AG10803 (cell line): ENCODE measurements at regions not wholly inside any gene's neighbourhood (a gene's known extent, or its start where the extent isn't known, plus 50 kb on each side); places are given as distances from the start of the nearest gene placed in this dataset.

ENCODE experiments used
- DNase-seq: peaks from one replicate; pipeline ENCODE4 v3.0.0; 2010; ENCODE audit warnings: low read depth
- H3K4me3 ChIP-seq: 2 replicates; pipeline ENCODE4 v1.5.1; 2011; ENCODE audit warnings: mild to moderate bottlenecking, low read length, control low read depth
- CTCF ChIP-seq: conservative IDR thresholded peaks from 2 replicates; pipeline ENCODE4 v1.5.1; 2011; ENCODE audit warnings: mild to moderate bottlenecking, low read length, control low read depth, inconsistent platforms

GRCh38 chr10:45071043-45071813 lies 70.5 kb downstream of the ZNF22 start:
- DNase-seq: no peak
- H3K4me3 ChIP-seq: no peak overlapping the region
- TF ChIP-seq CTCF: no peak

DNA sequence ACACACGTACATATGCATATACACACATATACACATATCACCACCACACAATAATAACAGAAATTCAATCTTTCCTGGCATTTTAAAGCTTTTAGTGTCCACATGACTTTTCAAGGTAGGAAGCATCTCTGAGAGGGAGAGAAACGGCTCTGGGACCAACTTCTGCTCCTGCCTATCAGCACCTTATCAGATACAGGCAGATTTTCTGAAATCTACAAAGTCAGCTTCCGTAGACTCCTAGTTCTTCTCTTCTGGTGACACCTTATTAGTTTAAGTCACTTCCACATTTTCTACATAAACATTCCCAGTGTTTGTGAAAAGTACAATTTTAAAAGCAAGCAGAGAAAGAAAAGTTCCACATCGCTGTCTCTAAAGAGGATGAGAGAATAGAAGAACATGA lies 74.5 kb downstream of the ZNF22 start:
- no peak overlapping the region for H3K4me3 ChIP-seq
- TF ChIP-seq CTCF: no peak
- no peak for DNase-seq

DNA sequence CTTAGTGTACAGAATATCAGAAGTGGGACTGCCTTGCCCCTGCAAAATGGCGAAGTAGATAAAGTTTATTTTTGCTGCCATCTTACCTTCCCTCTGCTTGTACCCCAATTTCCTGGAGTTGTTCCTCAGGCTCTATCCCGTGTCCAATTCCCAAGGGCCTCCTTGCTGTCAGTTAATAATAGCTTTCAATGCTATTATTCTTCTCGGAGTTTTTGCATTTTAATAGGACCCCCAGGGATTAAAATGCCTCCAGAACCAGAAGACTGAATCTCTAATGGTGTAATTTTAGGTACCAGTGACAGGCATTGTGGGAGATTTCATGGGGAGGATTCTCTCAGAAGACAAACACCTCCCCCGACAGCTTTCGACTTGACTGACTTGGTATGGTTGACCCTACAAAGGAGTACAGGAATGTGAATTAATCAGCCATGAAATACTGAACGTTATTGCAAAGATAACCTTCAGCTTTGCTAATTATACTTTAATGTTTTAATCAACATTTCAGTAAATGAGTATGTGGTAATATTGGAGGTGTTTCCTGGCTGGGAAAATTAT lies 75.2 kb downstream of the ZNF22 start:
- no peak for TF ChIP-seq CTCF
- H3K4me3 ChIP-seq: no peak overlapping the region
- DNase-seq: no peak

GRCh38 chr10:45076891-45077290 lies 76.2 kb downstream of the ZNF22 start:
- DNase-seq: no peak
- H3K4me3 ChIP-seq: no peak overlapping the region
- TF ChIP-seq CTCF: no peak

- H3K4me3 ChIP-seq: no peak overlapping the region
- no peak for TF ChIP-seq CTCF
- DNase-seq: no peak
These were observed 79.6 kb downstream of the ZNF22 start for GRCh38 chr10:45080331-45080730.

- no peak overlapping the region for H3K4me3 ChIP-seq
- no peak for TF ChIP-seq CTCF
- no peak for DNase-seq
These were observed 81.5 kb downstream of the ZNF22 start for GRCh38 chr10:45082176-45082575.

DNA sequence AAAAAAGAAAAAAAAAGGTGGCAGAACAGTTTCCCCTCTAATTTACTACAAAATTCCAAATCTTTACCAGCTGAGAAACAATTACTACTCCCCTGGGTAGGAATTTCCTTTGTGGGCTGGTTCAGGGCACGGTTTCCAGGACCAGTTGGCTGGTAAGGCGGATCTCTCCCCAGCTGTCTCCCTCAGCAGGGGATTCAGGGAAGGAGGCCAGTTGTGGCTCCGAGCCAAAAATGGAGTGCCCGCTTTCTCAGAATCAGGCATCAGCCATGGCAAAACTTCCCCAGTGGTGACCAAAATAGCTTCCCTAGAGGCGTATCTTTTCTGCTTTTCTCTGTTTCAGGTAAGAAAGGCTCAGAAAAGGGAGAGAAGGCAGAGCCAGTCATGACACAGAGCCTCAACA lies 91.2 kb downstream of the ZNF22 start:
- no peak for DNase-seq
- no peak for TF ChIP-seq CTCF
- no peak overlapping the region for H3K4me3 ChIP-seq
